ENCODE measurements at regions not wholly inside any gene's neighbourhood (a gene's known extent, or its start where the extent isn't known, plus 50 kb on each side); places are given as distances from the start of the nearest gene placed in this dataset.

- no peak for TF ChIP-seq CTCF (conservative IDR thresholded peaks at IDR 0.05 in 1 of 2, IDR thresholded peaks at IDR 0.05 in 1 of 2; ENCODE audit: low read depth in 1 of 2, low read length in 2 of 2)
- TF ChIP-seq EZH2 (IDR thresholded peaks at IDR 0.05; ENCODE audit: low read length, missing control alignments): no peak
These were observed 121.7 kb upstream of the GLI2 start for GRCh38 chr2:120613742-120614571.
